HG03469 (cell line): ENCODE measurements at regions not wholly inside any gene's neighbourhood (a gene's known extent, or its start where the extent isn't known, plus 50 kb on each side); places are given as distances from the start of the nearest gene placed in this dataset.

Experiments used
- ATAC-seq: cut with Tn5 transposase; IDR thresholded peaks from one replicate; pipeline ENCODE4 v1.9.1; 2021; ENCODE audit warnings: mild to moderate bottlenecking, moderate library complexity, moderate number of reproducible peaks; ENCODE audit not compliant: unreplicated experiment

DNA sequence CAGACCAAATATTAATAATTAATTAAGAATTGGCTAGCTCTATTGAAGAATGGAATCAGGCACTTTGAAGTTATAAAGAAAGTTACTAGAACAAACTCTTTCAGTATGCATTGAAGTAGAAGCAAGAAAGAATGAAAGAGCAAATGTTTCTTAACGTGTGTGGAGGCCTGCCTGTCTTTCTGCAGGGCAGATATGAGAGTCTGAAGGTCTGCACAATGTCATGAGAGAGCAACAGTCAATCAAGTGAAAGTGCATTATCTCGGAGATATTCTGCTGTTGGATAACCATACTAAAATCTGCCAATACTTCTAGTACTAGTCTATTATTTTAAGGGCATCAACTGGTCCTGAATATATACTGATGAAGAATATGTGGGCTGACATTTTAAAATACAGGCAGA, 1270.8 kb downstream of the ZPLD1 start:
- no peak for ATAC-seq

- ATAC-seq, result no peak
These were observed 1271.9 kb downstream of the ZPLD1 start for GRCh38 chr3:103706671-103707070.

GRCh38 chr3:103711670-103712069, 1276.9 kb downstream of the ZPLD1 start:
- ATAC-seq, result no peak

DNA sequence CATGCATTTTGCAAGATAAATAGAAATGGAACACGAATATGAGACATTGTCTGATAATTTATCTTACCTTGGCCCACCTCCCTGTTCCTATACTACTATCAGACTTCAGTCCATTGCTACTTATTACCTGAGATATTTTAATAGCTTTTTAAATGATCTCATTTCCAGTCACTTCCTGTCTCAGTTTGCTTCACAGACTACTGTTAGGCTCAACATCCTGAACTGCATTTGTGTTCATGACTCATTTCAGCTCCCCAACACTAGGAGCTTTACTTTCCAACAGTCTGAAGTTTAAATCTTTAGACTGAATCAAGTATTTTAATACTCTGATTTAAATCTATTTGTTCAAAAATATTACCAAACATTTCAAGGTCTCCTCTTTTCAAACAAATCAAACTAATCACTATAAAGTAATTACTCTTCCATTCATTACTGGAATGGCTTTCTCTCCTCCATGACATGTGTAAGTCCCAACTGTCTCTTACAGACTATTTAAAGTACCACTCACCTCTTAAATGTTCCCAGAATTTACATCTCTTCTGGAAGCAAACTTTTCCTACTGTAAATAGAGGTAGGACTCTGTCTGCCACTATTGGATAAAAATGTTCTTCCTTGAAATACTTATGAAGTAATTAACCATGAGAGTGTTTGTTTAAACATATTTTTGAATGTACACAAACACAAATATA, 1277.6 kb downstream of the ZPLD1 start:
- no peak for ATAC-seq

DNA sequence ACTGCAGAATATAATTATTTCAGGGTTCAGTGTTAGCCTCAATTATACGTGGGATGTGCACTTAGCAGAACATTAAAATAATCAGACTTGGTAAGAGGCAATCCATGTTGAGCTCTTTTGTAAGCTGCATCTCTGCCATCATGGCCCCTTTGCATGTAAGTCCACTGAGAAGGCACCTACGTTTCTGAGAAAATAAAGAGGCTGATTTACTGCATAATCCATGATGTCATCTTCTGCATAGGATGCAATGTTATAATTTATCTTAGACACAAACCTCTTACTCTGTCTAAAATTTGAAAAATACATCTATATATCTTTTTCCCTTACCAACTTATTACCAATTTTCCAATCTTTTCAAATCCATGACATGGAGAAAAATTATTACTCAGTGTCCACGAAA, 1294.7 kb downstream of the ZPLD1 start:
- ATAC-seq, result no peak

- no peak for ATAC-seq
These were observed 1295.9 kb downstream of the ZPLD1 start for GRCh38 chr3:103730744-103731143.

- ATAC-seq, result no peak
These were observed 1318.2 kb downstream of the ZPLD1 start for GRCh38 chr3:103752986-103753385.

DNA sequence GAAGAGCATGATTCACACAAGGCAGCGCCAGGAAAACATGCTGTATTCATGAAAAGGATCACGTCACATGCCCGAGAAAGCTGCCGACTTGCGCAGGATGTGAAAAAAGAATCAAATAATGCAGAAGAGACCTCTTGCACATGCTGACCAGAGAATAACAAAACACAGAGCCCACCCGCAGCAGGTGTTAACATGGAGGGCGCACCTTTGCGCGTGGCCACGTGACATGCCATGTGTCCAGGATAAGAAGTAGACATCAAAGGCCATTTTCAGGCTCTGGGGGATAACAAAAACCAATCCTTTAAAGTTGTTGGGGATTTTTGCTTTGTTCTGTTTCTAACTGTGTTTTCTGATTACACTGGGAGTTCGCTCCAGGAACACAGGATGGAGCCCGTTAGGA, 1332.8 kb downstream of the ZPLD1 start:
- no peak for ATAC-seq

GRCh38 chr3:103785017-103785416, 1350.2 kb downstream of the ZPLD1 start:
- no peak for ATAC-seq

DNA sequence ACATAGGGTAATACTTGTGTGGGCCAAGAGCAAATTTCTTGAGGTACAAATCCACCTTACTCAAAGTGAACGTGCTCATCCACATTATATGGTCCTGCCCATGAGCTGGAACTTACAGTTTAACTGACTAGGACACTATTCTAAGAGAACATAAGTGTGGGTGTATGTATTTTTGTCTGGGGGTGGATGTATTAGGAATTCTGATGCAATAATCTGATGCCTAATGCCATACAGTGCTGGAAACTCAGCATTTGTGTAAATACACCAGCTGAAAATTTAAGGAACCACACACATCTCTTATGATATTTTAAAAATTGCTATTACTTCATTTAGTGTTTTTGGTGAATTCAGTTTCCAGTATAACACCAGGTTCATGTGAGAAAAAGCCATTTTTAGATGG, 1350.7 kb downstream of the ZPLD1 start:
- no peak for ATAC-seq

GRCh38 chr3:103786296-103786695, 1351.5 kb downstream of the ZPLD1 start:
- ATAC-seq, result no peak

DNA sequence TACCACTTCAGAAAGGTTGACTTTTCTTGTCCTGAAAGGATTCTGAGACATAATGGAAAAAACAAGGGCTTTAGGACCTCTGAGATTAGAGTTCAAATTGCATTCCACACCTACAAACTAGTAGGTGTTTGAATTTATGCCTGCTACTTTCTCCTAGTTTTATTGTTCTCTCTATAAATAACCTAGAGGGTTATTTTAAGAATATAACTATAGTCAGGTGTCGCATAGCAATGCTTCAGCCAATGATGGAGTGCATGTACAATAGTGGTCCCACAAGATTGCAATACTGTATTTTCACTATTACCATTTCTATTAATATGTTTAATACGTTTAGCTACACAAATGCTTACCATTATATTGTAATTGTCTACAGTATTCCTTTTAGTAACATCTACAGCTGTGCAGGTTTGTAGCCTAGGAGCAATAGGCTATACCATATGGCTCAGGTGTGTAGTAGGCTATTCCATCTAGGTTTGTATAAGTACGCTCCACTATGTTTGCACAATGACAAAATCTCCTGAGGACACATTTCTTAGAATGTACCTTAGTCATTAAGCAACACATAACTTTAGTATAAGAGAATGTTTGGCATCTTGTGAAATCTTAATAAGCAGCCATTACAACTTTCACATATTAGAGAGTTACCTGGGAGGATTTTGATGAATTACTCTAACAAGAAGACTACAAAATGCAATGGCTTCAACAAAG, 1352.5 kb downstream of the ZPLD1 start:
- ATAC-seq, result no peak

DNA sequence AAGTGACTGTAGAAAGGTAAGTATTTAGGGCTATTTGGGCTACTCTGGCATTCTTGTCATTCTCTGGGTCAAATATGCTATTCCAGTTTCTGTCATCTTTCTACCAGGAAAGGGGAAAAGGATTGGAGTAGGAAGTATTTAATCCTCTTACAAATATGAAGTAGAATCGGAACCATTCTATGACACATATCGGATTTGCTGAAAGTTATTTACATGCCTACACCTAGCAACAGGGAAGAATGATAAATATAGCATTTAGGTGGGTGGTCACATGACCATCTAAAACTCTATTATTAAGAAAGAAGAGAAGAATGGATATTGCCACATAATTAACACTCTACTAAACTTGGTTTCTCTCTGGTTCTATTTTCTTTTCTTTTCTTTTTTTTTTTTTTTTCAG, 1353.1 kb downstream of the ZPLD1 start:
- no peak for ATAC-seq

DNA sequence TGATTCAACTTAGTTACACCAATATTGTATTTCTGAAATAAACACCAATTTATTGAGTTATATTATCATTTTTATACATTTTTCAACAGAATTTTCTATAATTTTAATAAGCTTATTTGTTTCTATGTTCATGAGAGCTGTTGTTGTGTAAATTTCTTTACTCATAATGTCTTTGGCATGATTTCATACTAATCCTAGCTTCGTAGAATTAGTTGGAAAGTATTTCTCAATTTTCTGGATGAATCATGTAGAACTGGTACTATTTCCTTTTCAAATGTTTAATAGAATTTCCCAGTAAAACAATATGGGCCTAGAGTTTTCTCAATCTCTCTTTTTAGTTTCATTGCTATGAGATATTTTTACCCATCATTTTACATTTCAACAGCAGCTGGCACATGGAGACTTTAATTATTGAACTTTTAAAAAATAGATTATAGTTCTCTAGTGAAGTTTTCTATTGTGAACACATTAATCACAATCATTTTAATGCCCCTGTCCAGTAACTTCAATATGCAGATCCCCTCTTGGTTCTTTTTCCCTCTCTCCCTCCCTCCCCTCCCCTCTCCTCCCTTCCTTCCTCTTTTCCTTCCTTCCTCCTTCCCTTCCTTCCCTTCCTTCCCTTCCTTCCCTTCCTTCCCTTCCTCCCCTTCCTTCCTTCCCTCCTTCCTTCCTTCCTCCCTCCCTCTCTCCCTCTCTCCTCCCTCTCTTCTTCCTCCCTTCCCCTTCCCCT, 1357.1 kb downstream of the ZPLD1 start:
- no peak for ATAC-seq

DNA sequence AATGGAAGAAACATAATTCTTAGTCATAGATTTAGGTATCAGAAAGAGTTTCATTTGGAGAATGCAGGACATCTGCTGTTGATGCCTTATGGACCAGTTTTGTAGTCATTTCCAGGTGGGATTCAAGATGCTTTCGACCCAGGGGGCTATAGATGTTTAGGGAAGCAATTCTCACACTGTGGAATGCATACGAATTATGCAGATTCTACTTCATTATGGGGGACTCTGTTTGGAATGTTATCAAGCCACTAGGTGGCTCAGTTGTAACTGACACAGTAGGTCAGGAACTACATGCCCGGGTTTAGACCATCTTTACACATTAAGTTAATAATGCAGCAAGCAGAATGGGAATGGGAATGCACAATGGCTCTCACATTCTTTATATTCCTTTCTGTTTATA, 1359.8 kb downstream of the ZPLD1 start:
- ATAC-seq, result no peak

- ATAC-seq, result no peak
These were observed 1361.3 kb downstream of the ZPLD1 start for GRCh38 chr3:103796068-103796467.

DNA sequence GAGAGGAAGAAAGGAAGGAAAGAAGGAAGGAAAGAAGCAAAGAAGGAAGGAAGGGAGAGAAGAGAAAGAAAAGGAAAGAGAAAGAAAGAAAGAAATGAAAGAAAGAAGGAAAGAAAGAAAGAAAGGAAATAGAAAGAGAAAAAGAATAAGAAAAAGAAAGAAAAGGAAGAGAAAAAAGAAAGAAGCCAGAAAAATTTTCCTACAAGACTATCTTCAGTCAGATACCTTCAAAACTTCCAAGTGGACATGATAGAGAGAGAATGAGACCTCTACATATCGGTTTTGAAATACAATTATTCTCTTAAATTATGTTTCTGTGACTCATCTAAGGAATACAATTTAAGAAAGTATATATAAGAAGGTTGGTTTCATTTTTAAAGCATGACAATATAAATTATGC, 1369.0 kb downstream of the ZPLD1 start:
- no peak for ATAC-seq

- ATAC-seq, result no peak
These were observed 1375.4 kb downstream of the ZPLD1 start for GRCh38 chr3:103810167-103810566.

DNA sequence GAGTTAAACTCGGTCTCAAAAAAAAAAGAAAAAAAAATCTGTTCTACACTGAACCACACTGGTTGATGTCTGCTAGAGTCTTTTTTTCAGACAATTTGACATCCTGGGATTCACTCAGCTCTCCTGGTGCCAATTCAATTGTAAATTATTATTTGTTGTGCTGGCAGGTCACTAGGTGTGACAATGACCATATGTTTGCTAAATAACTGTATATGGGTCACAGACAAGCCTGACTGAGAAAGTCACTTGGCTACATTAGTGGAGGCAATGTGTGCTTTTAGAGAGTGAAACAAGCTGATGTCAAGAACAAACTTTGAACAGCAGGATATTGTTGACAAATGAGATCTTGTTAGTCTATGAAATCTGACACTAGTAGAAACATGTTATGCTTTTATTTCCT, 1379.1 kb downstream of the ZPLD1 start:
- ATAC-seq, result no peak

DNA sequence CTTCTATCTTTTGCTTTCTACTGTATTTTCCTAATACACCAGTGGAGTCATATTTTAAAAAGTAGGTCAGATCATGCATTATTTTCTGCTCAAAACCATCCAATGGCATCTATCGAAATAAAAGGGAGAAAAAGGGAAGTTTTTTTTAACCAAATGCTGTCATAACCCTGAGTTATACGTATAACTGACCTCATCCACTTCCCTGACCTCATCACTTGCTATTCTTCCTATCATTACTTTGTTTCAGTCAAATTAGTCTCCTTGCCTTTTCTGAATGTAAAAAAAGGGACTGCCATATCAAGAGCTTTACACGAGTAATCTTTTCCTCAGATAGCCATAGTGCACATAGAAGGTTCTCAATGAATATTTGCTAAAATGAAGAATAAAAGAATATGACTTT, 1383.6 kb downstream of the ZPLD1 start:
- ATAC-seq, result no peak

GRCh38 chr3:103818800-103819199, 1384.0 kb downstream of the ZPLD1 start:
- no peak for ATAC-seq

GRCh38 chr3:103825586-103825985, 1390.8 kb downstream of the ZPLD1 start:
- no peak for ATAC-seq
